PC-9 (cell line): ENCODE measurements at regions not wholly inside any gene's neighbourhood (a gene's known extent, or its start where the extent isn't known, plus 50 kb on each side); places are given as distances from the start of the nearest gene placed in this dataset.

Source experiments
- EZH2 ChIP-seq: fragments of 200-600 bp; sonication (generic); IDR thresholded peaks from 2 replicates; pipeline ENCODE4 v1.8.0; 2017; ENCODE audit warnings: antibody characterized with exemption, low read depth
- TF ChIP-seq, protein P1 (sequence below): fragments of 200-600 bp; sonication (generic); conservative IDR thresholded peaks from 2 replicates; pipeline ENCODE4 v1.6.1; 2017; ENCODE audit warnings: mixed run types, antibody characterized with exemption, mild to moderate bottlenecking, moderate library complexity

DNA sequence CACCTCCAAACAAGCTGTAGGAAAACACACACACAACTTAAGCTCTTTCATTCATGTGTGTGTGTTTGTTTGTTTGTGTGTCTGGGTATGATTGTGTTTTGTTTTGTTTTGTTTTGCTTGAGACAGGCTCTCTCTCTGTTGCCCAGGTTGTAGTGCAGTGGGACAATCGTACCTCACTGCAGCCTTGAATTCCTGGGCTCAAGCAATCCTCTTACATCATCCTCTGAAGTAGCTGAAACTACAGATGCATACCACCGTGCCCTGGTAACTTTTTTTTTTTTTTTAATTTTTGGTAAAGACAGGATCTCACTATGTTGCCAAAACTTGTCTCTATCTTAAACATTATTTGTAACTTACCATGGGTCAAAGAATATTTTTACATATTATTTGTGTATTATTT is 431.7 kb downstream of the SLITRK1 start:
- TF ChIP-seq, protein P1, sequence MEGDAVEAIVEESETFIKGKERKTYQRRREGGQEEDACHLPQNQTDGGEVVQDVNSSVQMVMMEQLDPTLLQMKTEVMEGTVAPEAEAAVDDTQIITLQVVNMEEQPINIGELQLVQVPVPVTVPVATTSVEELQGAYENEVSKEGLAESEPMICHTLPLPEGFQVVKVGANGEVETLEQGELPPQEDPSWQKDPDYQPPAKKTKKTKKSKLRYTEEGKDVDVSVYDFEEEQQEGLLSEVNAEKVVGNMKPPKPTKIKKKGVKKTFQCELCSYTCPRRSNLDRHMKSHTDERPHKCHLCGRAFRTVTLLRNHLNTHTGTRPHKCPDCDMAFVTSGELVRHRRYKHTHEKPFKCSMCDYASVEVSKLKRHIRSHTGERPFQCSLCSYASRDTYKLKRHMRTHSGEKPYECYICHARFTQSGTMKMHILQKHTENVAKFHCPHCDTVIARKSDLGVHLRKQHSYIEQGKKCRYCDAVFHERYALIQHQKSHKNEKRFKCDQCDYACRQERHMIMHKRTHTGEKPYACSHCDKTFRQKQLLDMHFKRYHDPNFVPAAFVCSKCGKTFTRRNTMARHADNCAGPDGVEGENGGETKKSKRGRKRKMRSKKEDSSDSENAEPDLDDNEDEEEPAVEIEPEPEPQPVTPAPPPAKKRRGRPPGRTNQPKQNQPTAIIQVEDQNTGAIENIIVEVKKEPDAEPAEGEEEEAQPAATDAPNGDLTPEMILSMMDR, result no peak
- no peak for TF ChIP-seq EZH2
